ENCODE measurements at regions not wholly inside any gene's neighbourhood (a gene's known extent, or its start where the extent isn't known, plus 50 kb on each side); places are given as distances from the start of the nearest gene placed in this dataset.

- Histone ChIP-seq H3K4me3 (ENCODE audit: low read depth, low read length) (no peak overlapping the region), H3K27ac (ENCODE audit: low read depth, low read length) (no peak overlapping the region), H3K27me3 (ENCODE audit: control insufficient read depth, insufficient read depth, low read length) (no peaks in the 10 kb centered on the region), H3K9me3 (ENCODE audit: control insufficient read depth, insufficient read depth, low read length) (no peaks in the 10 kb centered on the region)
- TF ChIP-seq CTCF (IDR thresholded peaks at IDR 0.05; ENCODE audit: low read depth, low read length), result no peak
- DNase-seq (ENCODE audit: low read depth, low spot score), result no peak
- CTCF ChIA-PET, result no interaction called here
- POLR2A ChIA-PET, result no interaction called here
These were observed 307.5 kb downstream of the DOCK8 start for GRCh38 chr9:522190-522589.

DNA sequence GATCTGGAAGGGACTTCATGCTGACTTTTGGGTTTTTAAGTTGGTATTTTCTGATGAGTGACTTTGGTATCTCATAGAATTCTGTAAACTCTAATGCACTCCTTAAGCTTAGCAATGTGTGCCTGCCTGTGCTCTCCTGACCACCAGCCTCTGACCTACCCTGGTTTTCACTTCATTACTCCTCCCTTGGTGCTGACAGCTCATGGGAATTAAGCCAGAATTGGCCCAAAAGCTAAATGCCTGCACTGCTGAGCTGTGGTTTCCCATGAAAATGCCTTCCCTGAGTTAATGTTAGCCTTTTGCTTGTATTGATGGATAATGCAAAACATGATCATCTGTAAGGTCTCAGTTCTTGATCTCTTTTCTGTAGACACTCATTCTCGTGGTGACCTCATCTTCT, 308.0 kb downstream of the DOCK8 start:
- no peak overlapping the region for H3K4me3 ChIP-seq (ENCODE audit: low read depth, low read length)
- no peak overlapping the region for H3K27ac ChIP-seq (ENCODE audit: low read depth, low read length)
- H3K9me3 ChIP-seq (ENCODE audit: control insufficient read depth, insufficient read depth, low read length), result no peaks in the 10 kb centered on the region
- ChIA-PET CTCF (no interaction called here), POLR2A (no interaction called here)
- no peaks in the 10 kb centered on the region for H3K27me3 ChIP-seq (ENCODE audit: control insufficient read depth, insufficient read depth, low read length)
- no peak for TF ChIP-seq CTCF (IDR thresholded peaks at IDR 0.05; ENCODE audit: low read depth, low read length)
- no peak for DNase-seq (ENCODE audit: low read depth, low spot score)

- no peak for TF ChIP-seq CTCF (IDR thresholded peaks at IDR 0.05; ENCODE audit: low read depth, low read length)
- no peaks in the 10 kb centered on the region for H3K9me3 ChIP-seq (ENCODE audit: control insufficient read depth, insufficient read depth, low read length)
- H3K27me3 ChIP-seq (ENCODE audit: control insufficient read depth, insufficient read depth, low read length), result no peaks in the 10 kb centered on the region
- no peak overlapping the region for H3K27ac ChIP-seq (ENCODE audit: low read depth, low read length)
- no peak overlapping the region for H3K4me3 ChIP-seq (ENCODE audit: low read depth, low read length)
- CTCF ChIA-PET, result no interaction called here
- POLR2A ChIA-PET, result no interaction called here
- no peak for DNase-seq (ENCODE audit: low read depth, low spot score)
These were observed 308.8 kb downstream of the DOCK8 start for GRCh38 chr9:523444-523843.

- no peak for TF ChIP-seq CTCF (IDR thresholded peaks at IDR 0.05; ENCODE audit: low read depth, low read length)
- DNase-seq (ENCODE audit: low read depth, low spot score), result no peak
- H3K4me3 ChIP-seq (ENCODE audit: low read depth, low read length), result no peak overlapping the region
- CTCF ChIA-PET, result no interaction called here
- H3K27ac ChIP-seq (ENCODE audit: low read depth, low read length), result no peak overlapping the region
- H3K9me3 ChIP-seq (ENCODE audit: control insufficient read depth, insufficient read depth, low read length), result no peaks in the 10 kb centered on the region
- H3K27me3 ChIP-seq (ENCODE audit: control insufficient read depth, insufficient read depth, low read length), result no peaks in the 10 kb centered on the region
- POLR2A ChIA-PET, result no interaction called here
These were observed 309.3 kb downstream of the DOCK8 start for GRCh38 chr9:524008-524407.

- DNase-seq (ENCODE audit: low read depth, low spot score), result no peak
- Histone ChIP-seq H3K27ac (ENCODE audit: low read depth, low read length) (no peak overlapping the region), H3K9me3 (ENCODE audit: control insufficient read depth, insufficient read depth, low read length) (no peaks in the 10 kb centered on the region), H3K27me3 (ENCODE audit: control insufficient read depth, insufficient read depth, low read length) (no peaks in the 10 kb centered on the region), H3K4me3 (ENCODE audit: low read depth, low read length) (no peak overlapping the region)
- POLR2A ChIA-PET, result no interaction called here
- no peak for TF ChIP-seq CTCF (IDR thresholded peaks at IDR 0.05; ENCODE audit: low read depth, low read length)
- CTCF ChIA-PET, result no interaction called here
These were observed 312.4 kb downstream of the DOCK8 start for GRCh38 chr9:526904-527591.

All from AG04450 (cell line).